SK-N-SH treated with all-trans-retinoic acid at 6 μM for 48 hours (cell line): ENCODE measurements at regions not wholly inside any gene's neighbourhood (a gene's known extent, or its start where the extent isn't known, plus 50 kb on each side); places are given as distances from the start of the nearest gene placed in this dataset.

Experiments
- ATAC-seq: fragments of 200-7000 bp; cut with Tn5 transposase; 3 replicates; pipeline ENCODE4 v1.9.1; 2020; ENCODE audit warnings: mild to moderate bottlenecking, moderate library complexity
- ARNTL ChIP-seq: fragments of 450-650 bp; formaldehyde crosslinking; IDR thresholded peaks from 2 replicates; pipeline ENCODE4 v1.5.0; 2020; ENCODE audit warnings: low read depth, mild to moderate bottlenecking, moderate library complexity, borderline replicate concordance
- BACH2 ChIP-seq: fragments of 250-450 bp; sonication (Bioruptor Pico); IDR thresholded peaks from 2 replicates; pipeline ENCODE4 v1.9.0; 2021; ENCODE audit warnings: mild to moderate bottlenecking, borderline replicate concordance
- CSDC2 ChIP-seq: fragments of 250-450 bp; sonication (Bioruptor Pico); IDR thresholded peaks from 2 replicates; pipeline ENCODE4 v1.5.0; 2020; ENCODE audit warnings: mild to moderate bottlenecking, moderate library complexity
- GLIS3 ChIP-seq: fragments of 250-450 bp; sonication (Bioruptor Pico); IDR thresholded peaks from 2 replicates; pipeline ENCODE4 v1.5.0; 2020; ENCODE audit warnings: mild to moderate bottlenecking, moderate library complexity
- ISL1 ChIP-seq: fragments of 250-450 bp; sonication (Bioruptor Pico); IDR thresholded peaks from 2 replicates; pipeline ENCODE4 v2.1.2; 2022; ENCODE audit warnings: mild to moderate bottlenecking, moderate library complexity
- OSR1 ChIP-seq: fragments of 250-450 bp; sonication (Bioruptor Pico); IDR thresholded peaks from 2 replicates; pipeline ENCODE4 v1.8.0; 2022; ENCODE audit warnings: moderate library complexity, mild to moderate bottlenecking, inconsistent platforms
- PPARA ChIP-seq: fragments of 250-450 bp; sonication (Bioruptor Pico); IDR thresholded peaks from 2 replicates; pipeline ENCODE4 v1.5.0; 2020; ENCODE audit warnings: mild to moderate bottlenecking, borderline replicate concordance
- RARB ChIP-seq: fragments of 250-450 bp; sonication (Bioruptor Pico); IDR thresholded peaks from 2 replicates; pipeline ENCODE4 v1.8.0; 2021; ENCODE audit warnings: mild to moderate bottlenecking, moderate library complexity
- SNAI2 ChIP-seq: fragments of 250-450 bp; sonication (Bioruptor Pico); IDR thresholded peaks from 2 replicates; pipeline ENCODE4 v1.5.0; 2020; ENCODE audit warnings: mild to moderate bottlenecking, moderate library complexity
- TCF4 ChIP-seq: fragments of 250-450 bp; sonication (Bioruptor Pico); IDR thresholded peaks from 2 replicates; pipeline ENCODE4 v1.8.0; 2021; ENCODE audit warnings: mild to moderate bottlenecking, moderate library complexity, borderline replicate concordance
- TOX ChIP-seq: fragments of 250-450 bp; sonication (Bioruptor Pico); IDR thresholded peaks from 2 replicates; pipeline ENCODE4 v1.8.0; 2021; ENCODE audit warnings: mild to moderate bottlenecking, moderate library complexity, borderline replicate concordance
- ZC3H10 ChIP-seq: fragments of 250-450 bp; sonication (Bioruptor Pico); IDR thresholded peaks from 2 replicates; pipeline ENCODE4 v1.5.1; 2021; ENCODE audit warnings: mild to moderate bottlenecking, moderate library complexity
- ZFP3 ChIP-seq: fragments of 250-450 bp; sonication (Bioruptor Pico); IDR thresholded peaks from 2 replicates; pipeline ENCODE4 v1.5.0; 2020; ENCODE audit warnings: mild to moderate bottlenecking, moderate library complexity
- ZFP30 ChIP-seq: fragments of 450-650 bp; formaldehyde crosslinking; IDR thresholded peaks from 2 replicates; pipeline ENCODE4 v1.5.0; 2022; ENCODE audit warnings: mild to moderate bottlenecking, moderate library complexity
- ZNF565 ChIP-seq: fragments of 450-650 bp; formaldehyde crosslinking; conservative IDR thresholded peaks from 2 replicates; pipeline ENCODE4 v1.5.0; 2020; ENCODE audit warnings: low read depth, mild to moderate bottlenecking, moderate library complexity
- ZNF70 ChIP-seq: fragments of 450-650 bp; formaldehyde crosslinking; IDR thresholded peaks from 2 replicates; pipeline ENCODE4 v1.5.0; 2020; ENCODE audit warnings: mild to moderate bottlenecking, moderate library complexity
- ZNF8 ChIP-seq: fragments of 450-650 bp; formaldehyde crosslinking; IDR thresholded peaks from 2 replicates; pipeline ENCODE4 v1.5.0; 2020; ENCODE audit warnings: mild to moderate bottlenecking, moderate library complexity
- TF ChIP-seq, protein P1 (sequence below): fragments of 250-450 bp; sonication (Bioruptor Pico); IDR thresholded peaks from 2 replicates; pipeline ENCODE4 v1.8.0; 2020; ENCODE audit warnings: mild to moderate bottlenecking, moderate library complexity, borderline replicate concordance
- TF ChIP-seq, protein P2 (sequence below): fragments of 250-450 bp; sonication (Bioruptor Pico); IDR thresholded peaks from 2 replicates; pipeline ENCODE4 v1.5.0; 2020; ENCODE audit warnings: mild to moderate bottlenecking, moderate library complexity
- TF ChIP-seq, protein P3 (sequence below): fragments of 250-450 bp; sonication (Bioruptor Pico); IDR thresholded peaks from 2 replicates; pipeline ENCODE4 v1.5.1; 2020; ENCODE audit warnings: low read depth, mild to moderate bottlenecking, moderate library complexity
- TF ChIP-seq, protein P4 (sequence below): fragments of 250-450 bp; sonication (Bioruptor Pico); IDR thresholded peaks from 2 replicates; pipeline ENCODE4 v1.5.1; 2021; ENCODE audit warnings: mild to moderate bottlenecking, moderate library complexity

DNA sequence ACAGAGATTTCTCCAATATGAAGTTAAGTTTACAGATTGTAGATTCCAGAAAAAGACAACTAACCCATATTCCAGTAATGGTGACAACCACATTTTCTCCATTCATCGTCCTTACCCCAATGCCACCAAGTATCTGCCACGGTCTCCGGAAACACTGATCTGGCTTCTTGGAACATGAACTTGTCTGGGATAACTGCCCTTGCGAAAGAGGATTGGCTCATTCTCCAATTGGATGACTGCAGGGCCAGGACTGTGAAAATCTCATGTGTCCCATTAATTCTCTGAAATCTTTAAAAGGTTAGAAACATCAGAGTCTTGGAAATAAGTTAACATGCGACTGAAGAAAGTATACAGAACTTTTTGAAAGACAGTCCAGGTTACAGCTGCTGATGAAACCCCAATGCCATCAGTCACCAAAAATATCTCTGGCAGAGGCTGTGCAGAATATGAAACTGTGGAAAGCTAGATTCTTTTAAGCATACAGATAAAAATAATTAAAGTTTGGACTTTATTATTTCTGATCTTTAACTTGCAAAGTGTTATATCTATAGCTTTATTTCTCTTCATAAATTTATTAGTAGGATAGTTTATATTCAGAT lies 496.9 kb downstream of the PPARGC1A start:
- TF ChIP-seq BACH2 (CRISPR knock-in tag): no peak
- ATAC-seq: no peak

DNA sequence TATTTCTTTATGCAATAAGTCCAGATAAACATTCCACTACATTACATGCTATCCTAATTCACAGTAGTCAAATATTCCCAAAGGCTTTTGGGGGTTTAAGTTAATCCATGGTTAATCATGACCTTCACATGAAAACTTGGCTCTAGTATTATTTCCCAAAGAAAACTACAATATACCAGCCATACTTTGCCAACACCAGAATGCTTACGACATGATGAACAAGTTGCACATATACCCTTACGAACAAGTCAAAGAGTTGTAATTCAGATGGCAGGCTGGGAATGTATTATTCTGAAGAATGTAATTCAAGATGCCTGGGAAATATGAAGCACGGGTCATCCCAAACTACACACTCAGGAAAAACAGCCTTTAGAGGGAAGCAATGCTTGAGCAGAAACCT lies 499.6 kb downstream of the PPARGC1A start:
- ATAC-seq: no peak
- TF ChIP-seq SNAI2: no peak

DNA sequence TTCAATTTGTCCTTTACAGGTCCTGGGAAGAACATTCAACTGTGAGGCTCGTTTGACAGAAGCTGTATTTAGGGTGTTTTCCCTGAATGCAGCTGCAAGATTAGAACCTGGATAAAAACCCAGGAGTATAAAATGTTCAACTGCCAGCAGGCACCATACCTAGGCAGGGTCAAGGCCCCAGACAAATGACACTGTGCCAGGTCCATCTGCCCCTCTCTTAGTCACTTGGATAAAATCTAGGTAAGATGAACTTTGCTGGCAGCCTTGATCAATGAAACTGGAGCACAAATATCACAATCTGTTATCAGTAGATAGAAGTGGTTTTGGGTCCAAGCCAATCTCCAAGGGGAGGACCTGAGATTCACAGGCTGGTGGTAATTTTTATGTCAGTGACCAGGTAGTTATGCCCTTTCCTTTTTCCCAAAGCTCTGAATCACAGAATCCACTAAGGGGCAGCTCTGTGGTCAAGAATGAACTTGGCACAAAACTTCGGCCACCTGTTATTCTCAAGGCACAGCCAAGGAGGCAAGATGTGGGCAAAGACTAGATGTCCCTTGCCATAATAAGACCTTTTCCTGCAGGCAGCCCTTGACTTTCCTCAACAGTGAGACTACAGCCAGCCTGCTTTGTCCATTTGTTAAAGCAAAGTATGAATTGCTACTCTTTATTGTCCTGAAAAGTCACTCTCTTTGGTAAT lies 501.0 kb downstream of the PPARGC1A start:
- no peak for ATAC-seq
- TF ChIP-seq, protein P1, sequence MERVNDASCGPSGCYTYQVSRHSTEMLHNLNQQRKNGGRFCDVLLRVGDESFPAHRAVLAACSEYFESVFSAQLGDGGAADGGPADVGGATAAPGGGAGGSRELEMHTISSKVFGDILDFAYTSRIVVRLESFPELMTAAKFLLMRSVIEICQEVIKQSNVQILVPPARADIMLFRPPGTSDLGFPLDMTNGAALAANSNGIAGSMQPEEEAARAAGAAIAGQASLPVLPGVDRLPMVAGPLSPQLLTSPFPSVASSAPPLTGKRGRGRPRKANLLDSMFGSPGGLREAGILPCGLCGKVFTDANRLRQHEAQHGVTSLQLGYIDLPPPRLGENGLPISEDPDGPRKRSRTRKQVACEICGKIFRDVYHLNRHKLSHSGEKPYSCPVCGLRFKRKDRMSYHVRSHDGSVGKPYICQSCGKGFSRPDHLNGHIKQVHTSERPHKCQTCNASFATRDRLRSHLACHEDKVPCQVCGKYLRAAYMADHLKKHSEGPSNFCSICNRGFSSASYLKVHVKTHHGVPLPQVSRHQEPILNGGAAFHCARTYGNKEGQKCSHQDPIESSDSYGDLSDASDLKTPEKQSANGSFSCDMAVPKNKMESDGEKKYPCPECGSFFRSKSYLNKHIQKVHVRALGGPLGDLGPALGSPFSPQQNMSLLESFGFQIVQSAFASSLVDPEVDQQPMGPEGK (CRISPR knock-in tag): no peak
- TF ChIP-seq ARNTL (CRISPR knock-in tag) (no peak), ZNF8 (CRISPR knock-in tag) (no peak), TOX (no peak), RARB (CRISPR knock-in tag) (no peak)

DNA sequence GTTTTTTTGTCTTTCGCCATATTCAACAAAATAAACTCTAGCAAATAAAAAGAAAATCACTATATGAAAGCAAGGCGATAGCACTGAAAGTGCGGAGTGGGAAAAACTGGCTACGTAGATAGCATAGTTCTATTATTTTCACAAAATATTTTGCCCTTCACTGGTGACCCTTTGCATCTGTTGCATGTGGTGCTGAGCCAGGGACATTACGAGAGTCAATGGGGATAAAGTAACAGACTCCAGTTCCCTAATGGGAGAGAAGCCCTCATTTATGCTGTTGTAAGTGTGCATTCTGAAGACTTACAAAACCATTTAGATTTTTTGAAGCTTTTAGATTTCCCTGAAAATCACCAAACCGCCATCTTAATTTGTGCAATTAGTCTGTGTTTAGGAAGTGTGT lies 501.6 kb downstream of the PPARGC1A start:
- TF ChIP-seq TCF4 (CRISPR knock-in tag) (no peak), ZNF565 (no peak), TOX (no peak), BACH2 (CRISPR knock-in tag) (no peak), ZC3H10 (CRISPR knock-in tag) (no peak), CSDC2 (CRISPR knock-in tag) (no peak), OSR1 (CRISPR knock-in tag) (no peak), GLIS3 (CRISPR knock-in tag) (no peak), SNAI2 (no peak), ZNF8 (CRISPR knock-in tag) (no peak), ZNF70 (CRISPR knock-in tag) (no peak), ZFP3 (CRISPR knock-in tag) (no peak), RARB (CRISPR knock-in tag) (no peak), ZFP30 (no peak), PPARA (CRISPR knock-in tag) (no peak), ISL1 (CRISPR knock-in tag) (no peak)
- TF ChIP-seq, protein P2, sequence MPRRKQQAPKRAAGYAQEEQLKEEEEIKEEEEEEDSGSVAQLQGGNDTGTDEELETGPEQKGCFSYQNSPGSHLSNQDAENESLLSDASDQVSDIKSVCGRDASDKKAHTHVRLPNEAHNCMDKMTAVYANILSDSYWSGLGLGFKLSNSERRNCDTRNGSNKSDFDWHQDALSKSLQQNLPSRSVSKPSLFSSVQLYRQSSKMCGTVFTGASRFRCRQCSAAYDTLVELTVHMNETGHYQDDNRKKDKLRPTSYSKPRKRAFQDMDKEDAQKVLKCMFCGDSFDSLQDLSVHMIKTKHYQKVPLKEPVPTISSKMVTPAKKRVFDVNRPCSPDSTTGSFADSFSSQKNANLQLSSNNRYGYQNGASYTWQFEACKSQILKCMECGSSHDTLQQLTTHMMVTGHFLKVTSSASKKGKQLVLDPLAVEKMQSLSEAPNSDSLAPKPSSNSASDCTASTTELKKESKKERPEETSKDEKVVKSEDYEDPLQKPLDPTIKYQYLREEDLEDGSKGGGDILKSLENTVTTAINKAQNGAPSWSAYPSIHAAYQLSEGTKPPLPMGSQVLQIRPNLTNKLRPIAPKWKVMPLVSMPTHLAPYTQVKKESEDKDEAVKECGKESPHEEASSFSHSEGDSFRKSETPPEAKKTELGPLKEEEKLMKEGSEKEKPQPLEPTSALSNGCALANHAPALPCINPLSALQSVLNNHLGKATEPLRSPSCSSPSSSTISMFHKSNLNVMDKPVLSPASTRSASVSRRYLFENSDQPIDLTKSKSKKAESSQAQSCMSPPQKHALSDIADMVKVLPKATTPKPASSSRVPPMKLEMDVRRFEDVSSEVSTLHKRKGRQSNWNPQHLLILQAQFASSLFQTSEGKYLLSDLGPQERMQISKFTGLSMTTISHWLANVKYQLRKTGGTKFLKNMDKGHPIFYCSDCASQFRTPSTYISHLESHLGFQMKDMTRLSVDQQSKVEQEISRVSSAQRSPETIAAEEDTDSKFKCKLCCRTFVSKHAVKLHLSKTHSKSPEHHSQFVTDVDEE: no peak
- TF ChIP-seq, protein P1 (CRISPR knock-in tag): no peak
- TF ChIP-seq, protein P3, sequence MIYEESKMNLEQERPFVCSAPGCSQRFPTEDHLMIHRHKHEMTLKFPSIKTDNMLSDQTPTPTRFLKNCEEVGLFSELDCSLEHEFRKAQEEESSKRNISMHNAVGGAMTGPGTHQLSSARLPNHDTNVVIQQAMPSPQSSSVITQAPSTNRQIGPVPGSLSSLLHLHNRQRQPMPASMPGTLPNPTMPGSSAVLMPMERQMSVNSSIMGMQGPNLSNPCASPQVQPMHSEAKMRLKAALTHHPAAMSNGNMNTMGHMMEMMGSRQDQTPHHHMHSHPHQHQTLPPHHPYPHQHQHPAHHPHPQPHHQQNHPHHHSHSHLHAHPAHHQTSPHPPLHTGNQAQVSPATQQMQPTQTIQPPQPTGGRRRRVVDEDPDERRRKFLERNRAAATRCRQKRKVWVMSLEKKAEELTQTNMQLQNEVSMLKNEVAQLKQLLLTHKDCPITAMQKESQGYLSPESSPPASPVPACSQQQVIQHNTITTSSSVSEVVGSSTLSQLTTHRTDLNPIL (CRISPR knock-in tag): no peak
- TF ChIP-seq, protein P4, sequence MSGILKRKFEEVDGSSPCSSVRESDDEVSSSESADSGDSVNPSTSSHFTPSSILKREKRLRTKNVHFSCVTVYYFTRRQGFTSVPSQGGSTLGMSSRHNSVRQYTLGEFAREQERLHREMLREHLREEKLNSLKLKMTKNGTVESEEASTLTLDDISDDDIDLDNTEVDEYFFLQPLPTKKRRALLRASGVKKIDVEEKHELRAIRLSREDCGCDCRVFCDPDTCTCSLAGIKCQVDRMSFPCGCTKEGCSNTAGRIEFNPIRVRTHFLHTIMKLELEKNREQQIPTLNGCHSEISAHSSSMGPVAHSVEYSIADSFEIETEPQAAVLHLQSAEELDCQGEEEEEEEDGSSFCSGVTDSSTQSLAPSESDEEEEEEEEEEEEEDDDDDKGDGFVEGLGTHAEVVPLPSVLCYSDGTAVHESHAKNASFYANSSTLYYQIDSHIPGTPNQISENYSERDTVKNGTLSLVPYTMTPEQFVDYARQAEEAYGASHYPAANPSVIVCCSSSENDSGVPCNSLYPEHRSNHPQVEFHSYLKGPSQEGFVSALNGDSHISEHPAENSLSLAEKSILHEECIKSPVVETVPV (CRISPR knock-in tag): no peak
- TF ChIP-seq, all 23 proteins: peak for 0
- ATAC-seq: no peak
